SK-N-MC (cell line): ENCODE measurements at regions not wholly inside any gene's neighbourhood (a gene's known extent, or its start where the extent isn't known, plus 50 kb on each side); places are given as distances from the start of the nearest gene placed in this dataset.

ENCODE experiments used
- EZH2 ChIP-seq: fragments of 200-600 bp; sonication (generic); IDR thresholded peaks from one replicate; pipeline ENCODE4 v1.6.1; 2017; ENCODE audit warnings: antibody characterized with exemption
- FOXP2 ChIP-seq: optimal IDR thresholded peaks from 2 replicates; pipeline ENCODE3; 2011; ENCODE audit warnings: mild to moderate bottlenecking, moderate library complexity; ENCODE audit not compliant: insufficient read depth; ENCODE audit errors: extremely low read length, control extremely low read depth
- POLR2AphosphoS5 ChIP-seq: IDR thresholded peaks from 2 replicates; pipeline ENCODE4 v1.6.1; 2012; ENCODE audit warnings: mild to moderate bottlenecking, low read depth, low read length, borderline replicate concordance

DNA sequence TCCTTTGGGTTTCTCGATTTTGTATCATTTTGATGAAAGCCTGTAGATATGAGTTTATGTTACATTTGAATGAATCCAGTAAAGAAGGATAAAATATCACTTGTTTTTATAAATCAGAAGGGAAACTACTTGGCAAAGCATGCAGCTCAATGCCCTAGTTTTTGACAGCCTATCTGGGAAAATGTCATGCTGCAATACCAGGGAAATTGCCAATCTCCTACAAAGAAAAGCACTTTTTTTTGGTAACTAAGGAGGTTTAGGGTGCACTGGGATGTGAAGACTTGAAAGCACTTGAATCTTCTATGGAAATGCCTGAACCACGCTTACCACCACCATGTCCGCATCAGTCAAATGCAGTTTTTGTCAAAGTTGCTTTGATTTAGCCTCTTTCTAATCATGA is 446.9 kb upstream of the LRRC7 start:
- TF ChIP-seq POLR2AphosphoS5 = no peak
- TF ChIP-seq EZH2 = no peak
- TF ChIP-seq FOXP2 = no peak
